HepG2 (cell line): ENCODE measurements at regions not wholly inside any gene's neighbourhood (a gene's known extent, or its start where the extent isn't known, plus 50 kb on each side); places are given as distances from the start of the nearest gene placed in this dataset.

Experiments used
- ATAC-seq: fragments of 200-7000 bp; cut with Tn5 transposase; 3 replicates; pipeline ENCODE4 v1.9.1; 2020; ENCODE audit warnings: mild to moderate bottlenecking, moderate library complexity
- BruUV-seq: library from RNA; stranded (reverse); fragments of 400-500 nt; replicated peaks from 2 replicates; lab custom pipeline; 2021; lab: Mats Ljungman, UMichigan
- CTCF ChIA-PET: fragments of 300-600 bp; formaldehyde crosslinking; extraction: SDS; loops from one replicate; lab custom pipeline; 2021; ENCODE audit warnings: low total read pairs, inconsistent platforms, low intra/inter-chr PET ratio; lab: Yijun Ruan, JAX
- POLR2A ChIA-PET: fragments of 350-600 bp; sonication (Branson Sonifier 250); formaldehyde crosslinking; loops from one replicate; lab custom pipeline; 2020; ENCODE audit warnings: antibody characterized with exemption, inconsistent platforms; lab: Yijun Ruan, JAX
- DNase-seq: peaks from one replicate; pipeline ENCODE4 v3.0.0-alpha.2; 2015; ENCODE audit warnings: low spot score
- FAIRE-seq: peaks from 3 replicates; lab custom pipeline; 2011; peaks lifted over from hg19 to GRCh38; lab: Jason Lieb, UNC
- H2AFZ ChIP-seq: one replicate; pipeline ENCODE4 v1.6.1; 2011; ENCODE audit warnings: low read length, inconsistent platforms
- H3K27ac ChIP-seq: fragments of 300-600 bp; 3 replicates; pipeline ENCODE4 v1.8.0; 2011; ENCODE audit warnings: mixed run types, mild to moderate bottlenecking, mixed read lengths, low read length, inconsistent platforms; ENCODE audit not compliant: insufficient read depth; ENCODE audit errors: extremely low read length
- H3K27me3 ChIP-seq, 2 experiments: fragments of 200-600 bp in 1 of 2; 2 replicates in 1 of 2; 3 replicates in 1 of 2; pipeline versions ENCODE4 v1.6.0 to v1.8.0; 2011; ENCODE audit warnings: low read length in 2 of 2, mild to moderate bottlenecking in 2 of 2, moderate library complexity in 2 of 2, inconsistent platforms in 1 of 2; ENCODE audit not compliant: insufficient read depth in 2 of 2, control insufficient read depth in 1 of 2
- H3K36me3 ChIP-seq, 2 experiments: fragments of 200-600 bp in 1 of 2; replicated peaks in 1 of 2; 2 replicates in 1 of 2; 3 replicates in 1 of 2; pipeline versions ENCODE4 v1.5.1 to v1.8.0; 2011; ENCODE audit warnings: low read length in 2 of 2, inconsistent platforms in 1 of 2; ENCODE audit not compliant: insufficient read depth in 2 of 2, control insufficient read depth in 1 of 2
- H3K4me1 ChIP-seq: 2 replicates; pipeline ENCODE4 v1.5.1; 2012; ENCODE audit warnings: low read length, inconsistent platforms; ENCODE audit not compliant: insufficient read depth
- H3K4me2 ChIP-seq: 2 replicates; pipeline ENCODE4 v1.6.0; 2011; ENCODE audit warnings: low read depth, low read length, inconsistent platforms
- H3K4me3 ChIP-seq, 3 experiments: fragments of 200-600 bp in 1 of 3; sonication (generic), shearing (Covaris generic) in 1 of 3; replicated peaks in 1 of 3; 2 replicates each; pipeline ENCODE4 v1.5.1; 2011 to 2016; ENCODE audit warnings: low read length in 3 of 3, inconsistent platforms in 2 of 3, low read depth in 2 of 3, mild to moderate bottlenecking in 2 of 3, control low read depth in 1 of 3, mixed read lengths in 1 of 3; ENCODE audit not compliant: insufficient read depth in 1 of 3
- H3K79me2 ChIP-seq: one replicate; pipeline ENCODE4 v1.6.1; 2011; ENCODE audit warnings: low read length, inconsistent platforms; ENCODE audit not compliant: insufficient read depth
- H3K9ac ChIP-seq: 2 replicates; pipeline ENCODE4 v1.6.0; 2011; ENCODE audit warnings: mild to moderate bottlenecking, low read depth, low read length, inconsistent platforms; ENCODE audit not compliant: insufficient read depth
- H3K9me3 ChIP-seq: 2 replicates; pipeline ENCODE4 v1.5.1; 2012; ENCODE audit warnings: mild to moderate bottlenecking, low read length
- H4K20me1 ChIP-seq: 2 replicates; pipeline ENCODE4 v1.6.0; 2011; ENCODE audit warnings: inconsistent platforms, mild to moderate bottlenecking, low read length, moderate library complexity; ENCODE audit not compliant: insufficient read depth
- MED1 ChIP-seq: sonication (generic); formaldehyde crosslinking; IDR thresholded peaks from 2 replicates; pipeline ENCODE4 v1.4.0; 2020; ENCODE audit warnings: missing genetic modification reagents
- MEIS1 ChIP-seq: sonication (generic); formaldehyde crosslinking; IDR thresholded peaks from 2 replicates; pipeline ENCODE4 v1.9.0; 2021; ENCODE audit warnings: mild to moderate bottlenecking, missing genetic modification reagents, moderate library complexity, borderline replicate concordance
- MTF2 ChIP-seq: sonication (generic); formaldehyde crosslinking; IDR thresholded peaks from 2 replicates; pipeline ENCODE4 v1.5.0; 2020; ENCODE audit warnings: missing genetic modification reagents, borderline replicate concordance
- MXD3 ChIP-seq: IDR thresholded peaks from 2 replicates; pipeline ENCODE4 v1.6.1; 2016; ENCODE audit warnings: mild to moderate bottlenecking, missing biosample characterization, missing genetic modification reagents
- TAF15 ChIP-seq: fragments of 200-400 bp; formaldehyde crosslinking; IDR thresholded peaks from one replicate; pipeline ENCODE4 v1.6.1; 2018; ENCODE audit warnings: mild to moderate bottlenecking, low read depth, low read length; ENCODE audit not compliant: poor library complexity, severe bottlenecking
- ZBTB26 ChIP-seq: IDR thresholded peaks from 2 replicates; pipeline ENCODE4 v1.6.1; 2016; ENCODE audit warnings: missing compliant biosample characterization, missing genetic modification reagents, borderline replicate concordance
- ZNF160 ChIP-seq: sonication (generic); formaldehyde crosslinking; IDR thresholded peaks from 2 replicates; pipeline ENCODE4 v1.8.0; 2022; ENCODE audit warnings: mild to moderate bottlenecking, inconsistent platforms, missing genetic modification reagents
- ZNF251 ChIP-seq: sonication (generic); formaldehyde crosslinking; IDR thresholded peaks from 2 replicates; pipeline ENCODE4 v1.9.0; 2021; ENCODE audit warnings: mild to moderate bottlenecking, missing genetic modification reagents
- ZNF383 ChIP-seq: sonication (generic); formaldehyde crosslinking; IDR thresholded peaks from 2 replicates; pipeline ENCODE4 v1.4.0; 2020; ENCODE audit warnings: missing genetic modification reagents, mild to moderate bottlenecking, borderline replicate concordance
- ZNF496 ChIP-seq: sonication (generic); formaldehyde crosslinking; IDR thresholded peaks from 2 replicates; pipeline ENCODE4 v1.8.1; 2023; ENCODE audit warnings: mild to moderate bottlenecking, moderate library complexity, missing genetic modification reagents; ENCODE audit not compliant: insufficient replicate concordance
- ZNF589 ChIP-seq: sonication (generic); formaldehyde crosslinking; conservative IDR thresholded peaks from 2 replicates; pipeline ENCODE4 v1.8.0; 2022; ENCODE audit warnings: mild to moderate bottlenecking, moderate library complexity, missing genetic modification reagents
- ZNF598 ChIP-seq: sonication (generic); formaldehyde crosslinking; IDR thresholded peaks from 2 replicates; pipeline ENCODE4 v1.5.1; 2020; ENCODE audit warnings: mild to moderate bottlenecking, missing genetic modification reagents, borderline replicate concordance
- WGBS: methylation state at CpG from one replicate; pipeline ENCODE4 v1.1.6; 2017; ENCODE audit warnings: low lambda C conversion rate; 5-methylcytosine and 5-hydroxymethylcytosine counted together
- in situ Hi-C: cut with HindIII; loops from 2 replicates; pipeline ENCODE4 v1.10.0; 2017; ENCODE audit warnings: low pct_unique_long_range_greater_than_20kb; ENCODE audit not compliant: extremely low pct_ligation_motif_present
- intact Hi-C: fragments of 100-400 bp; cut with micrococcal nuclease; formaldehyde crosslinking; loops from one replicate; pipeline ENCODE4 v1.10.0; 2022; ENCODE audit not compliant: unreplicated experiment
- TF ChIP-seq, protein P1 (sequence below): sonication (generic); formaldehyde crosslinking; IDR thresholded peaks from 2 replicates; pipeline ENCODE4 v1.4.0; 2020; ENCODE audit warnings: mild to moderate bottlenecking, low read depth, missing genetic modification reagents
- TF ChIP-seq, protein P2 (sequence below): sonication (generic); formaldehyde crosslinking; conservative IDR thresholded peaks from 2 replicates; pipeline ENCODE4 v1.8.0; 2022; ENCODE audit warnings: low read depth, missing genetic modification reagents

DNA sequence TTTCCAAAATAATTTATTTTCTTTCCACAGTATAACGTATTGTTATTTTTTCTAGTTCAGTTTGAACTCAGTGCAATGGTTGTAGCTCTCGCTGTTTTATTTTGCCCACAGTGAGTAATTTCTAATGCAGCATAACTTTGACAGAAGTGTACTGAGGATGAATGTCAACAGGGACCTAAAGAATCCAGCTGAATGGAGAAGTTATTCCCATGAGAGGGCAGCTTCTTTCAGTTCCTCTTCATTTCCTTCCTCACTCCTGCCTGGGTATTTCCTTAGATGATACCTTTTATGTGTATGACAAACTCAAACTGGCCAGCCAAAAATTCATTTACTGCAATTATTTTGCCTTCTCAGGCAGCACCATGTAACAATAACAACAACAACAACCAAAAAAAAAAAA lies 1223.1 kb upstream of the ZEB2 start:
- no peak for FAIRE-seq
- Histone ChIP-seq H2AFZ (no peak overlapping the region), H3K27me3 (no peaks in the 10 kb centered on the region), H3K27ac (no peak overlapping the region), H3K4me3 (no peak overlapping the region), H3K4me1 (no peaks in the 10 kb centered on the region), H3K36me3 (no peaks in the 10 kb centered on the region), H3K4me2 (no peak overlapping the region), H3K9ac (no peak overlapping the region), H3K79me2 (no peaks in the 10 kb centered on the region), H3K9me3 (no peaks in the 10 kb centered on the region), H4K20me1 (no peaks in the 10 kb centered on the region)
- no TSS peak for BruUV-seq
- in situ Hi-C loops (no loop called here), intact Hi-C loops (no loop called here)
- CTCF ChIA-PET = no interaction called here
- TF ChIP-seq ZNF589 (CRISPR knock-in tag) (no peak), ZNF251 (CRISPR knock-in tag) (no peak), ZNF383 (CRISPR knock-in tag) (no peak)
- no peak for ATAC-seq
- no peak for DNase-seq
- POLR2A ChIA-PET = no interaction called here
- WGBS = 76% methylated on average over 2 of the region's 2 CpGs

DNA sequence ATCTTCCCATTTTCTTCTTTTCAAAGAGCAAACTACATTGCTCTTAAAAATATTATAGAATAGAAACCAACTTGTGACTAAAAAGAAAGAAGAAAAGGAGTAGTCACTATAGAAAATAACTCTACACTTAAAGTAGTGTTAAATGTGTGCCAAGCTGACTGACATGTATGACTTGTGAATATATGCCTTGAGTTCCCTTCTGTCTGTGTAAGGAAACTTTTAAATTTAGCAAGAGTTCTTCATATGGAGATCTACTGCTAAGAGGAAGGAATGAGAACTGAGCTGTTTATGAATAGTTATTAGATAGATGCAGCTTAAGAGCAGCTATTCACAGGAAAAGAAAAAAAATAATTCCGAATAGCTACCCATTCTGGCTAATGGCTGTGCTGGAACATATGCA lies 1221.7 kb upstream of the ZEB2 start:
- FAIRE-seq = no peak
- Histone ChIP-seq H3K36me3 (no peaks in the 10 kb centered on the region), H3K4me2 (no peak overlapping the region), H2AFZ (no peak overlapping the region), H3K79me2 (no peaks in the 10 kb centered on the region), H3K9me3 (no peaks in the 10 kb centered on the region), H3K27me3 (no peaks in the 10 kb centered on the region), H3K27ac (no peak overlapping the region), H4K20me1 (no peaks in the 10 kb centered on the region), H3K9ac (no peak overlapping the region), H3K4me1 (no peaks in the 10 kb centered on the region), H3K4me3 (no peak overlapping the region)
- CTCF ChIA-PET = no interaction called here
- in situ Hi-C loops = no loop called here
- no peak for ATAC-seq
- POLR2A ChIA-PET = no interaction called here
- WGBS = 88% methylated on average over 1 of the region's 1 CpG
- no TSS peak for BruUV-seq
- no peak for DNase-seq
- intact Hi-C loops = no loop called here
- TF ChIP-seq MED1 (CRISPR knock-in tag) (no peak), MTF2 (no peak), MEIS1 (CRISPR knock-in tag) (no peak), ZNF496 (CRISPR knock-in tag) (no peak), ZNF160 (no peak), ZBTB26 (CRISPR knock-in tag) (no peak), TAF15 (no peak), MXD3 (CRISPR knock-in tag) (no peak), ZNF598 (CRISPR knock-in tag) (no peak)
- TF ChIP-seq, protein P1, sequence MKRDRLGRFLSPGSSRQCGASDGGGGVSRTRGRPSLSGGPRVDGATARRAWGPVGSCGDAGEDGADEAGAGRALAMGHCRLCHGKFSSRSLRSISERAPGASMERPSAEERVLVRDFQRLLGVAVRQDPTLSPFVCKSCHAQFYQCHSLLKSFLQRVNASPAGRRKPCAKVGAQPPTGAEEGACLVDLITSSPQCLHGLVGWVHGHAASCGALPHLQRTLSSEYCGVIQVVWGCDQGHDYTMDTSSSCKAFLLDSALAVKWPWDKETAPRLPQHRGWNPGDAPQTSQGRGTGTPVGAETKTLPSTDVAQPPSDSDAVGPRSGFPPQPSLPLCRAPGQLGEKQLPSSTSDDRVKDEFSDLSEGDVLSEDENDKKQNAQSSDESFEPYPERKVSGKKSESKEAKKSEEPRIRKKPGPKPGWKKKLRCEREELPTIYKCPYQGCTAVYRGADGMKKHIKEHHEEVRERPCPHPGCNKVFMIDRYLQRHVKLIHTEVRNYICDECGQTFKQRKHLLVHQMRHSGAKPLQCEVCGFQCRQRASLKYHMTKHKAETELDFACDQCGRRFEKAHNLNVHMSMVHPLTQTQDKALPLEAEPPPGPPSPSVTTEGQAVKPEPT = no peak
- TF ChIP-seq, protein P2, sequence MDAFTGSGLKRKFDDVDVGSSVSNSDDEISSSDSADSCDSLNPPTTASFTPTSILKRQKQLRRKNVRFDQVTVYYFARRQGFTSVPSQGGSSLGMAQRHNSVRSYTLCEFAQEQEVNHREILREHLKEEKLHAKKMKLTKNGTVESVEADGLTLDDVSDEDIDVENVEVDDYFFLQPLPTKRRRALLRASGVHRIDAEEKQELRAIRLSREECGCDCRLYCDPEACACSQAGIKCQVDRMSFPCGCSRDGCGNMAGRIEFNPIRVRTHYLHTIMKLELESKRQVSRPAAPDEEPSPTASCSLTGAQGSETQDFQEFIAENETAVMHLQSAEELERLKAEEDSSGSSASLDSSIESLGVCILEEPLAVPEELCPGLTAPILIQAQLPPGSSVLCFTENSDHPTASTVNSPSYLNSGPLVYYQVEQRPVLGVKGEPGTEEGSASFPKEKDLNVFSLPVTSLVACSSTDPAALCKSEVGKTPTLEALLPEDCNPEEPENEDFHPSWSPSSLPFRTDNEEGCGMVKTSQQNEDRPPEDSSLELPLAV (CRISPR knock-in tag) = no peak
